Mucosa of gallbladder (tissue), 1 donor: ENCODE measurements at regions not wholly inside any gene's neighbourhood (a gene's known extent, or its start where the extent isn't known, plus 50 kb on each side); places are given as distances from the start of the nearest gene placed in this dataset.

Source experiments
- DNase-seq: peaks from one replicate; pipeline ENCODE4 v3.0.0-alpha.2; 2020; ENCODE audit warnings: low spot score
- donor health status: DM: no; HTN: no; CAD: no.

DNA sequence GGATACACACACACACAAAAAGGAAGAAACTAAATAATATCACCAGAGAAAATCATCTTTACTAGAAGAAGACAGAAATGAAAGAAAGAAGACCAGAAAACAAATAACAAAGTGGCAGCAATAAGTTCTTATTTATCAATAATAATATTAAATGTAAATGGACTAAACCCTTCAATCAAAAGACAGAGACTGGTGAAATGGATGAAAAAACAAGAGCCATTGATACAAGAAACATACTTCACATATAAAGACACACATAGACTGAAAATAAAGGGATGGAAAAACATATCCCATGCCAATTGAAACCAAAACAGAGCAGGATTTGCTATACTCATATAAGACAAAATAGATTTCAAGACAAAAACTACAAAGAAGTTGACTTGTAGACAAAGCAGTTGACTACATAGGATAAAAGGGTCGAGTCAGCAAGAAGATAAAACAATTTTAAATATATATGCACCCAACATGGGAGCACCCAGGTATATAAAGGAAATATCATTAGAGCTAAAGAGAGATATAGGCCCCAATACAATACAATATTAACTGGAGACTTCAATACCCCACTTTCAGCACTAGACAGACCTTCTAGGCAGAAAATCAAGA, 259.4 kb downstream of the EPM2A start:
- DNase-seq = no peak

DNA sequence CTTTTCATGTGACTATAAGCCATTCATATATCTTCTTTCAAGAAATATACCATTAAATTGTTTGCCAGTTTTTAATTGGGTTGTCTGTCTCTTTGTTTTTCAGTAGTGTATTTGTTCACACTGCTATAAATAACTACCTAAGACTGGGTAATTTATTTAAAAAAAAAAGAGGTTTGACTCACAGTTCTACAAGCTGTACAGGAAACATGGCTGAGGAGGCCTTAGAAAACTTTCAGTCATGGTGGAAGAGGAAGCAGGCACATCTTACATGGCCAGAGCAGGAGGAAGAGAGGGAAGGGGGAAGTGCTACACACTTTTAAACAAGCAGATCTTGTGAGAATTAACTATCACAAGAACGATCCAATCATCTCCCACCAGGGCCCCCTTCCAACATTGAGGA, 255.3 kb downstream of the EPM2A start:
- DNase-seq = no peak

DNA sequence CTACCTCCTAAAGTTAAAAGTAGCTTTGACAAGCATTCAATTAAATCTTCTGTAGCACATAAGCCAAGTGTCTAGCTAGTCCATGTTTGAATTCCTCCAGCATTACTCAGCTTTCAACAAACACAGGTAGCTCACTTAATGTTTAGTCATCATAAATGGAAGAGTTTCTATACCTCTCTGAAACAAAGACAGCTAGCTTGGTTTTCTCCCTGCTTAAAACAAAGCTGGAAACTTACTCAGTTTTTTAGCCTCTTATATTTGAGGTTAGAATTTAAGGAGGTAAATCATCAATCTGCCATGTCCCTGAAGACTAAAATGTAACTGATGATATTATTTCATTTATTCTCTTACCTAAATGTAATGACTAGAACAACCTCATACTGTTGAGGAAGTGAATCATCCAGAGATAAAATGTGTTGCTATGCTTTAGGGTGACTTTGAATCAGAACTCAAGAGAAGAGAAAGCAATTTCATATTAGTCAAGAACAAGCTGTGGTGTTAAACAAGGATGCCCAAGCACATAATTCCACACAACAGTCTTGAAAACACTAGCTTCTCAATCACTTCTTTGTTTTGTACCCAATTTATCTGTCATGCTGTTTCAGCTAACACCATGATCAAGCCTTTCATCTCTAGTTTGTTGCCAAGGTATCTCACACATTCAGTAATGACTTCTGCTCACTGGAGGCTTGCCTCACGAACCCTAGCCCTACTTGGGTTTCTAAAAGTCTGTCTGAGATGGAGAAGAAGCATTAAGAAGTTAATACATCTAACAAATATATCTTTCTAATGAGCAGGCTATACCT, 251.9 kb downstream of the EPM2A start:
- DNase-seq = no peak

DNA sequence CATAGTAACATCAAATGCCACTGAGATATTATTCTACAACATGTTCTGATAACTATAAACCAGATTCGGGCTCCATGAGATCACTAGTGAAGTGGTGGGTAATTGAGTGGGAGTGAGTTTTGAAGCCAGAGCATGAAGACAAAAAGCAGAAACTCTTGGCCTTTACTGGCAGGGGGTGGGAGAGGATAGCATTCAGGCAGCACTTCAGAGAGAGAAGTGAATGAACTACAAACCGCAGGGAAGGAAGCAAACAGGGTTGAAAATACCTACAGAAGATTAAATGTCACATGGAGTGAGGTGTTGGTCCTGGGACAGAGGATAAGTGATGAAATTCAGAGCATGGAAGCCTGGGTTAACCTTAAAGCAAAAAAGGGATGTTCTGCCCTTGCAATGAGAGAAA, 250.0 kb downstream of the EPM2A start:
- no peak for DNase-seq

DNA sequence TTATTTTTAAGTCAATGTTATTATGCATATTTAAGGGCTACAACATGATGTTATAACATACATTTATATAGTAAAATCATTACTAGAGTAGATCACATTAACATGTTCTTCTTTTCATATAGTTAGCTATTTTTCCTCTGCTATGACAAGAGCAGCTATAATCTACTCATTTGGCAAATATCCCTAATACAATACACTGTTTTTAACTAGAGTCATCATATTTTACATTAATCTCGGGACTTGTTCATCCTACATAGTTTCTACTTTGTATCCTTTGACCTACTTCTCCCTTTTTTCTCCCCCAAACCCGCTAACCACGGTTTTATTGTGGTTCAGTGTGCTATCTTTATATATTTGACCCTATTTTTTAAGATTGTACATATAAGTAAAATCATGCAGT, 249.0 kb downstream of the EPM2A start:
- no peak for DNase-seq

DNA sequence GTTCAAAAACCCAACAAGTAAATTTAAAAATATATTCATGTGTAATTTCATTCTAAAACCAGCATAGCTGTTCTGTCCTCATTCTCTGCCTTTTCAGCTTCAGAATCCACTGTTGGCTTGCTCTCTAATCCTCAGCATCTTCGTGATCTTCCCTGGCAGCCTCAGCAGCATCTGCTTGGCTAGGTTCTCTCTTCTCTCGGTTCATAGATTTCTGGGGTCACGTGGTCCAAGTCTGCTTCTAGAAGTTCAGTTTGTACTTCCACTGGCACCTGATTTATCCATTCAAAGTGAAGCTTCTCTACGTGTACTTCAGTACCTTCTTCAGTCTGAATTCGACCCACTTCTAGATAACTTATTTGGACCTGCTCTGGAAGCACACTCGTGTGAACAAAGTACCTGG, 245.7 kb downstream of the EPM2A start:
- no peak for DNase-seq

DNA sequence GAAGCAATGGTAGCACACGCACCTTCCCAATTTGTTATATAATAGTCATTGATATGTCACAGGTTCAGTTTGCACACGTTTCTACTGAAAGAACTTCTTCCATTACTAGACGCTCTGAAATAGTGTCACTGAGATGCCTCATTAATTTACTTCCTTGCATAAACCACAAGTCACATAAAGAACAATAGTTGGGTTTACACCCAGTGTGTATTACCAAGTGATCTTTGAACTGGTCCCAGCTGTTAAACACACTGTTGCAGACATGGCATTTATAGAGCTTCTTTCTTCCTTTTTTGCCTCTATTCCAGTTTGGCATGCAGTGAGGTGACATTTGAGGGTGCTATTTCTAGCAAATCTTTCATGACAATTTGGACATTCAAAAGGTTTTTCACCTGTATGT, 245.3 kb downstream of the EPM2A start:
- DNase-seq = no peak

DNA sequence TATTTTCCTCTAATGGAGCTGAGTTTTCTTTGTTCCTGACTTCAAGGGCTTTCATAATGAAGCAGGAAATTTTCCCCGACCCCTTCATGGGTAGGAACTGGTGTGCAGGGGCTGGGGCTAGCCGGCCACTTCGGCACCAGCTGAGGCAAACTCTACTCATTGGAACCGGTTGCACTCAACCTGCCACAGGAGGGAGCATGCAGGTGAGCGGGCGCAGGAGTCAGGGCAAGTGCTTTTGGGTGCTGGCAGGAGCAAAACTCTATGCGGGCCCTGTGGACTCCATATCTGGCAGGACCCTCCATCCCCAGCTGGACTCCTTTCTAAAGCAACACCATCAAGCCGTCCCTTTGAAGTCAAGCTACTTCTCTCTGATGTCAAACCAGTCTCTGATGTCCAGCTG, 244.2 kb downstream of the EPM2A start:
- DNase-seq = no peak

DNA sequence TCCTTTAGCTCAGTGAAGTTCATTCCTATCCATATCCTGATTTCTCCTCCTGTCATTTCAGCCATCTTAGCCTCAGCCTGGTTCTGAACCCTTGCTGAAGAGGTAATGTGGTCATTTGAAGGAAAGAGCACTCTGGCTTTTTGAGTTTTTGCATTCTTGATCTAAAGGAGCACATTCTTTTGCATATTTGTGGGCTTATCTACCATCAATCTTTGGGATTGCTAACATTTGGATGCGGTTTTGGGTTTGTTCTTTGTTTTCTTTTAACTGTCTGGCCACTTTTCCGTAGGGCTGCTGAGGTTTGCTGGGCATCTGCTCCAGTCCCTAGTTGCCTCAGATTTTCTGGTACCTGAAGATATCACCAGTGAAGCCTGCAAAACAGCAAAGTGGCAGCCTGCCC, 238.3 kb downstream of the EPM2A start:
- no peak for DNase-seq

DNA sequence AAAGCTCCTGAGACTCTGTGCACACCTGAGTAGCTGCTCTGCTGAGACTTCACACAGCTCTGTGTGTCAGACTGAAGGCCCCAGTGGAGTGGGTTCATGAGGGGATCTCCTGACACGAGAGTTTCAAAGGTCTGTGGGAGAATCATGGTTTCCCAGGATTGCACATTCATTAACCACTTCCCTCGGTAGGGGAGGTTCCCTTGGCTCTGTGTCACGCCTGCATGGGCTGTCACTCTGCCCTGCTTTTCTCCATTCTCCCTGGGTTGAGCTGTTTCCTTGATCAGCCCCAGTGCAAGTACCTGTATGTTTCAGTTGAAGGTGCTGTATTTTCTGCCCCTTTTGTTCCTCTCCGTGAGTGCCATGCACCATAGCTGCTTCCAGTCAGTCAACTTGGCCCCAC, 236.9 kb downstream of the EPM2A start:
- no peak for DNase-seq

DNA sequence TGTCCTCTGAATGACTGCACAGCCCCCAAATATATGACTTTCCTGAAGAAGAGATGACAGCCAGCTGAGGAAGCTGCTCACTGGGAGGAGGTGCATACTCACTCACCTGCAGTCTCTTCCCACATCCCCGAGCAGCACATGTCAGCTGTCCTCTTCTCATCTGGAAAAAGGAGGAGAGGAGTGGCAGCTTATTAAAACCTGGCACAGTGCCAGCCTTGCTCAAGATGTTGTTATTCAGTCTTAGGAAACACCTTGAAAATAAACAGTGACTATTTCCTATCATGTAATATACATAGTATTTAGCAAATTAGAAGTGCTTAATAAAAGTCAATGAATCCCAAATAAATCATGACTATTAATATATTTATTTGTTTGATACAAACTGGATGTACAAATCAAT, 232.9 kb downstream of the EPM2A start:
- DNase-seq = no peak

DNA sequence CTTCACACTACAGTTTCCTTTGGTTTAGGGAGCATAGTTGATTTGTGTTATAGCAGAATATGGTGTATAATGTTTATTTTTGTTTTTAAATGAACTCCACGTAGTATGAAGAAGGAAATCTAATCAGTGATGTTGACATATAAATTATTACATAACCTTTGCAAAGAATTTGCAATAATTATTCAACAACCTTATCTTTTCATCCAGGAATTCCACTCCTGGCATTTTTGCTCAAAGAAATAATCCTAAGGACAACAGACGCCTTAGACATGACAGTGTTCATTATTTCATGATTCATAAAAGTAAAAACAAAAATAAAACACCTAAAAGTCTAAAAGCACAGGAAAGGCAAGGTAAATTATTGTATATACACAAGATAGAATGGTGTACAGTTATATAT, 229.2 kb downstream of the EPM2A start:
- no peak for DNase-seq

DNA sequence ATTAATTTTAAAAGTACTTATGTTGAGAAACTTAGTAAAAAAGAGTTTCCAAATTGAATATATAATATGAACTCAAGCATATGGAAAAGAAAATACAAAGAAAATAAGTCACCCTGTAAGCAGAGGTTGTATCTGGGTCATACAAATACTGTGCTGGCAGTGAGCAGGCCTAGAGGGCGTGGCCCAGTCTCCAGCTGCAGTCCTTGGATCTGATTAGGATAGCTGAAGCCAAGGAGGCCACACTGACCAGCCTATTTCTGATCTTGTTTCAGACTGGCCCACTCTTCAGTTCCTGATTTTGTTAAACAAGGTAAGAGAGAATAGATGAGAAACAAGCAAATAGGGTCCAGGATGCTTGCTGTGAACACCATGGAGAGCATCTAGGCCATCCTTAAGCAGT, 228.8 kb downstream of the EPM2A start:
- DNase-seq = no peak

DNA sequence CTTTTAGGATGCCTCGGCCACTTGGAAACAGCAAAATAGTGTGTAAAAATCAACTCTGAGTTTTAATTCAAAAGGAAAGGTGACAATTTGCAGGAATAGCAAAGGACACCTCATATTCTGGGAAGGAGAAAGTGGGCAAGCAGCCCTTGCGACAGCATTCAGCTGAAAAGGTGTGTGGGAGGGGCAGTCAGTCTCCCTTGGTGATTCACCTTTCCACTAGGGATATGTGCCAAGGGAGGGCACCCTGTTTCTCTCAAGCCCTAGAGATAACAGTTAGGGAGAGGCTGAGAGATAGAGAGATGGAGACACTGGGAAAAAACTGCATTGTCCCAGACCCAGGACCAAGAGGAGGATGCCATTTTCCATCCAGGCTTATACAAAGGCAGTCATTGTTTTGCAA, 228.1 kb downstream of the EPM2A start:
- no peak for DNase-seq

DNA sequence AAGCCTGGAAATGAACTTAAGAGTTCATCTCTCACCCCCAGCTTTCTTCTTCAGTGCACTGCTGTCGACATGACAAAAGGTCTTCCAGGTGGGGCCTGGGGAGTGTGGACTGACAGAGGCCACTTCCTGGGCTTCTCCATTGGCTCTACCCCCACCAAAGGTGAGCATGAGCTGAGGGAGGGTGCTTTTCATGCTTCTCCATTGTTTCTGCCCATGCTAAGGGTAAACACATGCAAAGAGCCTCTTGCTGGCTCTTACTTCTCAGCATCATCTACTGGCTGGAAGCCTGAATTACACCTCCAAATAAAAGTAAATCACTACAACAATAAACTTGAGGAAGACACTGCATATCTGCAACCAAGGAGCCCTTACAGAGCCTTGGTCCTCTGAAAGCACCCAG, 227.2 kb downstream of the EPM2A start:
- no peak for DNase-seq

DNA sequence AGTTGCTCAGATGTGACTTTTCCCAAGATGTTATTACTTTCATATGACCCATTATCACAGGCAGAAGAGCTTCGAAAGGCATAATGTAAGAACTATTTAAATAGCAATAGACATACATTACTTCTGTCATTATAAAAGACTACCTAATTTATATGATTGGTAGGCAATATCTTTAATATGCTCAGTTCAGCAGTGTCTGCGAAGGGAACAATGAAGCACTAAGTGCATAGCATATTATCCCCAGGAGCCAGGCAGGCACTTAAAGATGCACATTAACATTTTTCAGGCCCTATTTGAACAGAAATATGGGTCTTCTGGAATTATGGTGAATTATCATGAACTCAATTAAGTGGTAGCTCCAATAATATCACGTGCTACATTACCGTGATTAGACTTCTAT, 217.8 kb downstream of the EPM2A start:
- DNase-seq = no peak

DNA sequence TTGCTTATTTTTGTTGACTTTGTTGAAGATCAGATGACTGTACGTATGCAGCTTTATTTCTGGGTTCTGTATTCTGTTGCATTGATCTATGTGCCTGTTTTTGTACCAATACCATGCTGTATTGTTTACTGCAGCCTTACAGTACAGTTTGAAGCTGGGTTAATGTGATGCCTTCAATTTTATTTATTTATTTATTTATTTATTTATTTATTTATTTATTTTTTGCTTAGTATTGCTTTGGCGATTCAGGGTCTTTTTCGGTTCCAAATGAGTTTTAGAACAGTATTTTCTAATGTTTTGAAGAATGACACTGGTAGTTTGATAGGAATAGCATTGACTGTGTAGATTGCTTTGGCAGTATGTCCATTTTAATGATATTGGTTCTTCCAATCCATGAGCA, 210.3 kb downstream of the EPM2A start:
- no peak for DNase-seq

DNA sequence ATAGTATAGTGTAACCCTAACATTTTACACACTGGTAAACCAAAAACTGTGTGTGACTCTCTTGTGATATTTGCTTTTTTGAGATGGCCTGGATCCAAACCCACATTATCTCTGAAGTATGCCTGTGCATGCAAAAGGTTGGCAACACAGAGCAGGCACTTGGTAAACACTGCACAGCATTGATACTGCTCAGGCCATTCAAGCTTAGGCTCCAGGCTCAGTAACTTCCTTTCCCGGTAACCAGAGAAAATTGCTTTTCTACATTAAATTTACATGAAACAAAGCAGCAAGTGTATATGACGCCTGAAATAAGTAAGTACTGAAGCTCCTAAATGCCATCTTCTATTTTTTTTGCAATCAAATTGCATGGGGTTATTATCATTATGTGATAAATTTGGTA, 205.7 kb downstream of the EPM2A start:
- DNase-seq = no peak

DNA sequence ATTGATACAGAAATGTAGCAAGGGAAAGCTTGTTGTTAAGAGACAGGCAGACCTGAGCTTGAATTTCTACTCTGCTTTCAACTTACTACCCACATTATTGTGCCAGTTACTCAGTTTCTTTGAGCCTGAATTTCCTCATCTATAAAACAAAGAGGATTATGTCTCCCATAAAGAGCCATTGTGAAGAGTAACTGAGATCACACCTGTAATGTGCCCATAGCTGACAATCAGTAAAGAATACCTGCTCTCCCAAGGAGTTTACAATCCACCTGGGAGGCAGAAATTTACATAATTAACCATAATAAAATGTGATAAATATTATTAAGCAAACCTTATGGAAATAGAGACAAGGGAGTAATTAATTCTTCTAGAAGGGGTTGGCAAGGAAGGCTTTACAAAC, 204.9 kb downstream of the EPM2A start:
- DNase-seq = no peak

DNA sequence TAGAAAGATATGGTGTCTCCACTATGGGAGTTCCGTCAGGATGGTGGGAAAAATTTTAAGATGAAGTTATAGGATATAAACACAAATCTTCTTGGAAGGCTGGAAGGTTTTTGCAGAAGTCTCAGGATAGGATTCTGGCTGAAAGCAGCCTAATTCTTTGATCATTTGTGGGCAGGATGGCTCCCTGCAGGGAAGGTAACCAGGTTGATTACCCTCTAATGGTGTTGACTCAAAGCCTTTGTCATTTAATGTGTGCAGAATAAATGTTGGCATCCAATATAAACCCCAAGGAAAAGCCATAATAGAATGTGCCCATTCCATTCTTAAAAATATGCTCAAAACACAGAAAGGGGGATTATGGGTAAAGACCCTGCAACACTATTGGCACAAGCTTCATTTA, 204.3 kb downstream of the EPM2A start:
- no peak for DNase-seq

DNA sequence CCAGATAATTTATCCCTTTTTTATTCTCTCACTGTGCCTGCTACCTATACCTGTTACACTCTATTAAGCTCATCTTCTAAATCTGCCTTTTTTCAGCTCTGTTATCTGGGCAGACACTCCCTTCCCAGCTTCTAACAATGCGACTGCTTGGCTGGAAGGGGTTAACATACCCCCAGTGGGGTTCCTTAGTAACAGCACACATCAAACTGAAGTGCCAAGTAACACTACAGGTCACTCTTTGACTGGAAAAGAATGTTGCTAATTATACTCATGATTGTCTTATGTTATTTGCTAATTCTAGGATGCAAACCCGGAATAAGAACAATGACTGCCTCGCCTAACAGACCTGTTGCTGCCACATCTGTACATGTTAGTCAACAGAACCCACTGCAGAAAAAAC, 203.5 kb downstream of the EPM2A start:
- no peak for DNase-seq

DNA sequence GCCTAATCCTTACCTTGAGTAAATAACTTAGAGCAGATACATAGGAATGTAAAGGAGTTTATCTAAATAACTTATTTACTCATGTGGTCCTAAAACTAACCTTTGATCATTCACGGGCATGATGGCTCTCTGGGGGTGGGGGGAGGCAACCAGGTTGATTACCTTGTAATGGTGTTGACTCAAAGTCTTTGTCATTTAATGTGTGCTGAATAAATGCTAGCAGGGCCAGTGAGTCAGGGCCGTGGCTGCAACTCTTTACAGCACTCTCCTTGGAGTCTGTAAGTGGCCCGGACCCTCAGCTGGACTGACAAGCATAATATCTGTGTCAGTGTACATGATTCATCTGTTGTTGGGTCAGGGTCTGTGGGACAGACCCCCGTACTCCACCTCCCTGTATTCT, 203.0 kb downstream of the EPM2A start:
- no peak for DNase-seq

DNA sequence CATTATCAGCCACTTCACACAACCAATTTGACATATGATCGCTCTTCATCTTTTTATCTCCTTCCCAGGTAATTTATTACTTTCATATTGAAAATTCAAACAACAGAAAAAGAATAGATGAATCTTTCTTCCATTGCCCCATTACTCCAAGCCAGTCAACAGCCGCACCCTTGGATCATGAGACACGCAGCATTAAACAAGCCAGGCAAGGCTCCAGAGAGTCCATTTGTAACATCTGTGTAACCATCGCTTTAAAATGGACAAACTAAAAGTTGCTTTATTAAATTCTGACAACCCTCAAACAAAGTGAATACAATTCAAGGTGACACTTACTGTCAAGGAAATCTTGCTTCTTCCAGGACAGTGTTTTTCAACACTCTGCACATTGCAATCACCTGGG, 200.3 kb downstream of the EPM2A start:
- DNase-seq = no peak

DNA sequence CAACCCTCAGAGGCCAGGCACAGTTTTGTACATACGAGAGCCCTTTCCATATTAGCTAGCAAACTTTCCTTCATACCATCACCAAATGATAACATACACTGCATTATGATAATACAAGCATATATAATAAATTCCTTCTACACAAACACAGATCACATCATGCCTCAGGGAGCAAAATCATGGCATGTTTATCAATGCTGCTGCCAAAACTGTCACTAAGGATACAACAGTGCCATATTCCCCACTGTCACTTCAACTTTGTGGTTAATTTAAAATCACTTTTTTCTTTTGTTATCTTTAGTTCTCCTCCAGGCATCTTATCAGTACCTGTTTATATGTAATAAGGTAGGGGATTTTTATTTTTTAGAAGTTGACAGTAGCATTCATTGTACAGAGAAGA, 196.3 kb downstream of the EPM2A start:
- DNase-seq = no peak
